H9 (cell line): ENCODE measurements at regions not wholly inside any gene's neighbourhood (a gene's known extent, or its start where the extent isn't known, plus 50 kb on each side); places are given as distances from the start of the nearest gene placed in this dataset.

Experiments
- DNase-seq: peaks from one replicate; pipeline ENCODE4 v3.0.0-alpha.2; 2017
- H2AFZ ChIP-seq: one replicate; pipeline ENCODE4 v1.6.1; 2013; ENCODE audit warnings: mild to moderate bottlenecking, low read length, control low read depth, moderate library complexity
- H2AK5ac ChIP-seq: 2 replicates; pipeline ENCODE4 v1.6.1; 2013; ENCODE audit warnings: low read length, control low read depth, mixed read lengths; ENCODE audit not compliant: insufficient read length
- H2BK120ac ChIP-seq: one replicate; pipeline ENCODE4 v1.6.1; 2013; ENCODE audit warnings: low read depth, mild to moderate bottlenecking, low read length, control low read depth, inconsistent platforms; ENCODE audit not compliant: poor library complexity, severe bottlenecking
- H2BK12ac ChIP-seq: 2 replicates; pipeline ENCODE4 v1.6.1; 2013; ENCODE audit warnings: low read length, control low read depth, mixed read lengths, low read depth; ENCODE audit not compliant: insufficient read length
- H2BK15ac ChIP-seq: 2 replicates; pipeline ENCODE4 v1.6.1; 2013; ENCODE audit warnings: low read depth, low read length, control low read depth
- H2BK20ac ChIP-seq: one replicate; pipeline ENCODE4 v1.6.1; 2013; ENCODE audit warnings: low read depth, mild to moderate bottlenecking, low read length, control low read depth, inconsistent platforms; ENCODE audit not compliant: poor library complexity, severe bottlenecking
- H2BK5ac ChIP-seq: 2 replicates; pipeline ENCODE4 v1.6.1; 2013; ENCODE audit warnings: low read length, control low read depth, mixed read lengths; ENCODE audit not compliant: insufficient read length
- H3K14ac ChIP-seq: 2 replicates; pipeline ENCODE4 v1.6.1; 2013; ENCODE audit warnings: low read length, control low read depth; ENCODE audit not compliant: insufficient read depth
- H3K18ac ChIP-seq: 2 replicates; pipeline ENCODE4 v1.6.1; 2013; ENCODE audit warnings: low read depth, mild to moderate bottlenecking, mixed read lengths, low read length, control low read depth; ENCODE audit not compliant: insufficient read length
- H3K23ac ChIP-seq: 2 replicates; pipeline ENCODE4 v1.6.1; 2013; ENCODE audit warnings: low read length, control low read depth, mixed read lengths, low read depth; ENCODE audit not compliant: insufficient read length
- H3K23me2 ChIP-seq: 2 replicates; pipeline ENCODE4 v1.6.1; 2013; ENCODE audit warnings: low read depth, mild to moderate bottlenecking, mixed read lengths, low read length, control low read depth; ENCODE audit not compliant: insufficient read length, poor library complexity, severe bottlenecking
- H3K27ac ChIP-seq: 2 replicates; pipeline ENCODE4 v1.5.1; 2013; ENCODE audit warnings: low read length, control low read depth, mixed read lengths, low read depth; ENCODE audit not compliant: insufficient read length
- H3K27me3 ChIP-seq: 2 replicates; pipeline ENCODE4 v1.6.1; 2013; ENCODE audit warnings: low read length, control low read depth, inconsistent platforms; ENCODE audit not compliant: insufficient read depth
- H3K4ac ChIP-seq: 2 replicates; pipeline ENCODE4 v1.6.1; 2013; ENCODE audit warnings: low read depth, mild to moderate bottlenecking, control low read depth, inconsistent platforms, low read length, moderate library complexity
- H3K4me1 ChIP-seq: 2 replicates; pipeline ENCODE4 v1.6.1; 2013; ENCODE audit warnings: low read length, control low read depth, inconsistent platforms; ENCODE audit not compliant: insufficient read depth
- H3K4me2 ChIP-seq: 2 replicates; pipeline ENCODE4 v1.6.1; 2013; ENCODE audit warnings: low read length, control low read depth, mixed read lengths; ENCODE audit not compliant: insufficient read length, insufficient read depth
- H3K56ac ChIP-seq: 2 replicates; pipeline ENCODE4 v1.6.1; 2013; ENCODE audit warnings: low read depth, mild to moderate bottlenecking, mixed read lengths, low read length, control low read depth; ENCODE audit not compliant: insufficient read length
- H3K79me1 ChIP-seq: 2 replicates; pipeline ENCODE4 v1.6.1; 2013; ENCODE audit warnings: low read depth, mild to moderate bottlenecking, moderate library complexity, low read length, control low read depth, inconsistent platforms; ENCODE audit not compliant: insufficient read depth, poor library complexity, severe bottlenecking
- H3K79me2 ChIP-seq: 2 replicates; pipeline ENCODE4 v1.6.1; 2013; ENCODE audit warnings: low read length, control low read depth, inconsistent platforms; ENCODE audit not compliant: insufficient read depth
- H3K9ac ChIP-seq: 2 replicates; pipeline ENCODE4 v1.6.1; 2013; ENCODE audit warnings: low read length, control low read depth, mixed read lengths; ENCODE audit not compliant: insufficient read length; ENCODE audit errors: extremely low read depth
- H3K9me3 ChIP-seq: one replicate; pipeline ENCODE4 v1.6.1; 2013; ENCODE audit warnings: low read depth, low read length, inconsistent platforms; ENCODE audit not compliant: control insufficient read depth
- H3T11ph ChIP-seq: one replicate; pipeline ENCODE4 v1.6.1; 2013; ENCODE audit warnings: mild to moderate bottlenecking, low read length, control low read depth, inconsistent platforms
- H4K20me1 ChIP-seq: one replicate; pipeline ENCODE4 v1.6.1; 2013; ENCODE audit not compliant: control insufficient read depth, insufficient read length, insufficient read depth
- H4K5ac ChIP-seq: 2 replicates; pipeline ENCODE4 v1.6.1; 2013; ENCODE audit warnings: low read depth, mild to moderate bottlenecking, mixed read lengths, low read length, control low read depth; ENCODE audit not compliant: insufficient read length
- H4K8ac ChIP-seq: replicated peaks from 2 replicates; pipeline ENCODE4 v1.6.1; 2013; ENCODE audit warnings: low read length, control low read depth, mixed read lengths, low read depth; ENCODE audit not compliant: insufficient read length
- H4K91ac ChIP-seq: 2 replicates; pipeline ENCODE4 v1.6.1; 2013; ENCODE audit warnings: low read depth, mild to moderate bottlenecking, moderate library complexity, mixed read lengths, low read length, control low read depth; ENCODE audit not compliant: insufficient read length
- H3K27ac Mint-ChIP-seq, 3 experiments: 2 replicates in 2 of 3; 3 replicates in 1 of 3; pipeline ENCODE4 v1.8.0; 2020 to 2021; ENCODE audit warnings: mixed read lengths in 3 of 3, mild to moderate bottlenecking in 1 of 3, moderate library complexity in 1 of 3
- H3K27me3 Mint-ChIP-seq: 2 replicates; pipeline ENCODE4 v1.8.0; 2021; ENCODE audit warnings: low read depth, mild to moderate bottlenecking, moderate library complexity, mixed read lengths
- H3K36me3 Mint-ChIP-seq, 3 experiments: 2 replicates in 2 of 3; 3 replicates in 1 of 3; pipeline ENCODE4 v1.8.0; 2020 to 2021; ENCODE audit warnings: low read depth in 3 of 3, mixed read lengths in 3 of 3; ENCODE audit not compliant: insufficient read depth in 1 of 3
- H3K4me1 Mint-ChIP-seq, 2 experiments: 2 replicates each; pipeline ENCODE4 v1.8.0; 2020; ENCODE audit warnings: mixed read lengths in 2 of 2
- H3K4me3 Mint-ChIP-seq, 2 experiments: 2 replicates in 1 of 2; 3 replicates in 1 of 2; pipeline ENCODE4 v1.8.0; 2020 to 2021; ENCODE audit warnings: mild to moderate bottlenecking in 2 of 2, mixed read lengths in 2 of 2, moderate library complexity in 1 of 2
- H3K9me3 Mint-ChIP-seq, 2 experiments: 2 replicates in 1 of 2; 3 replicates in 1 of 2; pipeline ENCODE4 v1.8.0; 2020; ENCODE audit warnings: mild to moderate bottlenecking in 2 of 2, mixed read lengths in 2 of 2, moderate library complexity in 1 of 2
- TF ChIP-seq, protein P1 (sequence below): fragments of 200-600 bp; sonication (generic); conservative IDR thresholded peaks from 3 replicates; pipeline ENCODE4 v1.8.0; 2021; ENCODE audit warnings: antibody characterized with exemption, mild to moderate bottlenecking

DNA sequence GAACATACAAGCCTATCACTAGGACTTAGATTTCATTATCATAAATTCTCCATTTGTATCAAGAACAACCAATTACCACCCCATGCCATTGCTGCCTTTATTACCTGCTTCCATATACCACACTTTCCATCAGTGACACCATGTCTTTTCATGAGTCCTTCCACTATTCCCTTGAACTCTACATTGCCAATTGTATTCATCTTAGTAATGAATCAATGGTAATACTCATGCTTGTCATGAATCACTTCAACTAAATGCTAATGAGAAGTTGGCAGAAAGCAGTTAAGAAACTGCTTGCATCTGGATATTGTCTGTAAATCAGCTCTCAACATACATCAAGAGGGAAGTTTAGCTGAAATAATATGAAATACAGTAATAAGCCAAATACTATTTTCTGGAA is 61.2 kb upstream of the RNF217 start:
- H3K23ac ChIP-seq = no peak overlapping the region
- no peak overlapping the region for H3K27ac ChIP-seq
- Mint-ChIP-seq H3K27ac (no peak overlapping the region), H3K4me1 (no peaks in the 10 kb centered on the region), H3K9me3 (no peaks in the 10 kb centered on the region), H3K4me3 (no peak overlapping the region), H3K27me3 (no peaks in the 10 kb centered on the region), H3K36me3 (no peaks in the 10 kb centered on the region)
- no peak overlapping the region for H2BK15ac ChIP-seq
- no peak overlapping the region for H2AK5ac ChIP-seq
- no peaks in the 10 kb centered on the region for H3K23me2 ChIP-seq
- no peak overlapping the region for H2BK5ac ChIP-seq
- no peak for DNase-seq
- H3T11ph ChIP-seq = no peak overlapping the region
- H4K5ac ChIP-seq = no peak overlapping the region
- no peaks in the 10 kb centered on the region for H3K79me1 ChIP-seq
- no peaks in the 10 kb centered on the region for H3K79me2 ChIP-seq
- no peaks in the 10 kb centered on the region for H4K20me1 ChIP-seq
- no peak overlapping the region for H2BK20ac ChIP-seq
- H3K27me3 ChIP-seq = no peaks in the 10 kb centered on the region
- no peak overlapping the region for H3K9ac ChIP-seq
- TF ChIP-seq, protein P1, sequence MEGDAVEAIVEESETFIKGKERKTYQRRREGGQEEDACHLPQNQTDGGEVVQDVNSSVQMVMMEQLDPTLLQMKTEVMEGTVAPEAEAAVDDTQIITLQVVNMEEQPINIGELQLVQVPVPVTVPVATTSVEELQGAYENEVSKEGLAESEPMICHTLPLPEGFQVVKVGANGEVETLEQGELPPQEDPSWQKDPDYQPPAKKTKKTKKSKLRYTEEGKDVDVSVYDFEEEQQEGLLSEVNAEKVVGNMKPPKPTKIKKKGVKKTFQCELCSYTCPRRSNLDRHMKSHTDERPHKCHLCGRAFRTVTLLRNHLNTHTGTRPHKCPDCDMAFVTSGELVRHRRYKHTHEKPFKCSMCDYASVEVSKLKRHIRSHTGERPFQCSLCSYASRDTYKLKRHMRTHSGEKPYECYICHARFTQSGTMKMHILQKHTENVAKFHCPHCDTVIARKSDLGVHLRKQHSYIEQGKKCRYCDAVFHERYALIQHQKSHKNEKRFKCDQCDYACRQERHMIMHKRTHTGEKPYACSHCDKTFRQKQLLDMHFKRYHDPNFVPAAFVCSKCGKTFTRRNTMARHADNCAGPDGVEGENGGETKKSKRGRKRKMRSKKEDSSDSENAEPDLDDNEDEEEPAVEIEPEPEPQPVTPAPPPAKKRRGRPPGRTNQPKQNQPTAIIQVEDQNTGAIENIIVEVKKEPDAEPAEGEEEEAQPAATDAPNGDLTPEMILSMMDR = no peak
- H2BK12ac ChIP-seq = no peak overlapping the region
- H4K91ac ChIP-seq = no peak overlapping the region
- H3K56ac ChIP-seq = no peak overlapping the region
- H3K4me2 ChIP-seq = no peak overlapping the region
- no peak overlapping the region for H3K18ac ChIP-seq
- no peak overlapping the region for H2BK120ac ChIP-seq
- no peaks in the 10 kb centered on the region for H3K9me3 ChIP-seq
- H3K14ac ChIP-seq = no peak overlapping the region
- no peak overlapping the region for H2AFZ ChIP-seq
- no peak overlapping the region for H4K8ac ChIP-seq
- no peaks in the 10 kb centered on the region for H3K4me1 ChIP-seq
- H3K4ac ChIP-seq = no peak overlapping the region
